K562 (cell line): ENCODE measurements at regions not wholly inside any gene's neighbourhood (a gene's known extent, or its start where the extent isn't known, plus 50 kb on each side); places are given as distances from the start of the nearest gene placed in this dataset.

Experiments used
- ATAC-seq: fragments of 200-7000 bp; cut with Tn5 transposase; 3 replicates; pipeline ENCODE4 v1.9.1; 2020; ENCODE audit warnings: moderate library complexity
- BruUV-seq: library from RNA; stranded (reverse); fragments of 400-500 nt; replicated peaks from 2 replicates; lab custom pipeline; 2021; lab: Mats Ljungman, UMichigan
- CTCF ChIA-PET: fragments of 300-600 bp; formaldehyde crosslinking; extraction: SDS; loops from one replicate; lab custom pipeline; 2021; ENCODE audit warnings: low intra/inter-chr PET ratio; lab: Yijun Ruan, JAX
- POLR2A ChIA-PET: fragments of 300-600, 350-650 bp; sonication (Branson Sonifier 250); formaldehyde crosslinking; extraction: SDS; loops from one replicate; lab custom pipeline; 2021; ENCODE audit warnings: antibody characterized with exemption, inconsistent platforms; lab: Yijun Ruan, JAX
- DNase-seq, 4 experiments: peaks; one replicate each; pipeline versions ENCODE4 v3.0.0 to v3.0.0-alpha.2; 2011 to 2018; ENCODE audit warnings: low spot score in 3 of 4, mixed read lengths in 3 of 4; ENCODE audit errors: extremely low read depth in 1 of 4
- FAIRE-seq: peaks from 2 replicates; lab custom pipeline; 2011; peaks lifted over from hg19 to GRCh38; lab: Jason Lieb, UNC
- H2AFZ ChIP-seq: 2 replicates; pipeline ENCODE4 v1.6.0; 2011; ENCODE audit warnings: low read depth, low read length, control low read depth, inconsistent platforms
- H3K27ac ChIP-seq: fragments of 200-600 bp; 3 replicates; pipeline ENCODE4 v1.8.0; 2011; ENCODE audit warnings: low read depth, mild to moderate bottlenecking, control low read depth, inconsistent platforms, low read length, moderate library complexity, mixed read lengths; ENCODE audit errors: extremely low read depth
- H3K27me3 ChIP-seq, 2 experiments: fragments of 300-600 bp in 1 of 2; 2 replicates in 1 of 2; 3 replicates in 1 of 2; pipeline versions ENCODE4 v1.6.0 to v1.8.0; 2011; ENCODE audit warnings: inconsistent platforms in 2 of 2, low read length in 2 of 2, mild to moderate bottlenecking in 1 of 2, mixed read lengths in 1 of 2, moderate library complexity in 1 of 2; ENCODE audit not compliant: control insufficient read depth in 2 of 2, insufficient read depth in 2 of 2
- H3K36me3 ChIP-seq: fragments of 300-600 bp; 3 replicates; pipeline ENCODE4 v1.8.0; 2011; ENCODE audit warnings: mild to moderate bottlenecking, low read length, inconsistent platforms; ENCODE audit not compliant: control insufficient read depth, insufficient read depth
- H3K4me1 ChIP-seq, 2 experiments: fragments of 200-600 bp in 1 of 2; replicated peaks in 1 of 2; 2 replicates in 1 of 2; 3 replicates in 1 of 2; pipeline versions ENCODE4 v1.5.1 to v1.8.0; 2011; ENCODE audit warnings: inconsistent platforms in 2 of 2, low read length in 2 of 2, mild to moderate bottlenecking in 1 of 2, mixed read lengths in 1 of 2, moderate library complexity in 1 of 2; ENCODE audit not compliant: control insufficient read depth in 2 of 2, insufficient read depth in 2 of 2
- H3K4me2 ChIP-seq: 2 replicates; pipeline ENCODE4 v1.6.1; 2011; ENCODE audit warnings: low read length, control low read depth, inconsistent platforms, mixed read lengths; ENCODE audit not compliant: insufficient read depth
- H3K4me3 ChIP-seq: fragments of 200-600 bp; sonication (generic), shearing (Covaris generic); 2 replicates; pipeline ENCODE4 v1.5.1; 2016; ENCODE audit warnings: control low read depth, inconsistent platforms
- H3K79me2 ChIP-seq: fragments of 200-600 bp; 3 replicates; pipeline ENCODE4 v1.8.0; 2011; ENCODE audit warnings: low read length, inconsistent platforms; ENCODE audit not compliant: control insufficient read depth, insufficient read depth
- H3K9ac ChIP-seq, 2 experiments: 2 replicates each; pipeline versions ENCODE4 v1.6.0 to v1.6.1; 2011; ENCODE audit warnings: low read depth in 2 of 2, low read length in 2 of 2, control low read depth in 1 of 2, inconsistent platforms in 1 of 2, mild to moderate bottlenecking in 1 of 2, mixed read lengths in 1 of 2; ENCODE audit not compliant: insufficient read depth in 1 of 2
- H3K9me1 ChIP-seq: one replicate; pipeline ENCODE4 v1.6.0; 2011; ENCODE audit warnings: inconsistent platforms, mild to moderate bottlenecking, low read length, moderate library complexity; ENCODE audit not compliant: control insufficient read depth, insufficient read depth
- H3K9me3 ChIP-seq: replicated peaks from 2 replicates; pipeline ENCODE4 v1.5.1; 2011; ENCODE audit warnings: low read depth, low read length, inconsistent platforms; ENCODE audit not compliant: control insufficient read depth, insufficient read depth
- H4K20me1 ChIP-seq: replicated peaks from 2 replicates; pipeline ENCODE4 v1.6.1; 2011; ENCODE audit warnings: low read length, inconsistent platforms, mixed read lengths; ENCODE audit not compliant: control insufficient read depth, insufficient read depth
- BMI1 ChIP-seq: fragments of 150-350 bp; IDR thresholded peaks from 2 replicates; pipeline ENCODE4 v1.6.1; 2014; ENCODE audit warnings: low read length
- CBX1 ChIP-seq: sonication (generic); IDR thresholded peaks from 2 replicates; pipeline ENCODE4 v1.6.1; 2016; ENCODE audit warnings: antibody characterized with exemption, low read depth, mild to moderate bottlenecking
- CEBPZ ChIP-seq: fragments of 150-350 bp; IDR thresholded peaks from 2 replicates; pipeline ENCODE4 v1.6.1; 2014; ENCODE audit warnings: low read depth, mild to moderate bottlenecking, low read length, borderline replicate concordance
- CSDE1 ChIP-seq, 2 experiments: fragments of 450-650 bp; IDR thresholded peaks; 2 replicates each; pipeline ENCODE4 v1.6.1; 2016; ENCODE audit warnings: mild to moderate bottlenecking in 1 of 2
- DEAF1 ChIP-seq: fragments of 450-650 bp; formaldehyde crosslinking; IDR thresholded peaks from 2 replicates; pipeline ENCODE4 v1.4.0; 2020; ENCODE audit warnings: mild to moderate bottlenecking, moderate library complexity
- GTF2B ChIP-seq: IDR thresholded peaks from 2 replicates; pipeline ENCODE4 v1.6.1; 2011; ENCODE audit not compliant: insufficient read length; ENCODE audit errors: extremely low read depth
- GTF2E2 ChIP-seq: fragments of 200-800 bp; sonication (Bioruptor generic); IDR thresholded peaks from 2 replicates; pipeline ENCODE4 v1.6.1; 2016; ENCODE audit warnings: missing genetic modification characterization, missing compliant biosample characterization
- MAX ChIP-seq: sonication (generic); formaldehyde crosslinking; IDR thresholded peaks from 2 replicates; pipeline ENCODE4 v1.9.0; 2022; ENCODE audit warnings: mild to moderate bottlenecking, missing genetic modification reagents
- SAFB2 ChIP-seq: fragments of 200-400 bp; formaldehyde crosslinking; IDR thresholded peaks from 2 replicates; pipeline ENCODE4 v1.6.1; 2018; ENCODE audit warnings: borderline replicate concordance, low read length, low read depth, moderate library complexity; ENCODE audit not compliant: severe bottlenecking
- STAT5A ChIP-seq: IDR thresholded peaks from 2 replicates; pipeline ENCODE4 v1.6.1; 2012; ENCODE audit warnings: low read length, inconsistent platforms, borderline replicate concordance
- TRIM28 ChIP-seq: fragments of 450-650 bp; IDR thresholded peaks from 2 replicates; pipeline ENCODE4 v1.6.1; 2017
- WHSC1 ChIP-seq: IDR thresholded peaks from one replicate; pipeline ENCODE4 v1.6.1; 2012; ENCODE audit warnings: low read length, control low read depth, inconsistent platforms
- YBX1 ChIP-seq: fragments of 450-650 bp; IDR thresholded peaks from 2 replicates; pipeline ENCODE4 v1.7.1; 2016; ENCODE audit warnings: mild to moderate bottlenecking
- ZBTB33 ChIP-seq: sonication (generic); formaldehyde crosslinking; IDR thresholded peaks from 2 replicates; pipeline ENCODE4 v1.8.1; 2023; ENCODE audit warnings: mild to moderate bottlenecking, missing genetic modification reagents
- ZKSCAN8 ChIP-seq: fragments of 200-800 bp; sonication (Bioruptor generic); IDR thresholded peaks from 2 replicates; pipeline ENCODE4 v1.6.1; 2016; ENCODE audit warnings: missing genetic modification characterization, missing compliant biosample characterization
- ZNF165 ChIP-seq: fragments of 250-450 bp; sonication (Bioruptor Pico); IDR thresholded peaks from 2 replicates; pipeline ENCODE4 v1.4.0; 2020; ENCODE audit warnings: borderline replicate concordance
- ZNF584 ChIP-seq: fragments of 200-800 bp; sonication (Bioruptor generic); IDR thresholded peaks from 2 replicates; pipeline ENCODE4 v1.6.1; 2016; ENCODE audit warnings: low read depth, mild to moderate bottlenecking, missing genetic modification characterization, missing compliant biosample characterization
- WGBS: fragments of 100-300 bp; shearing (Covaris generic); methylation state at CpG from one replicate; pipeline ENCODE4 v1.1.6; 2016; ENCODE audit warnings: low coverage, mixed read lengths; ENCODE audit not compliant: insufficient coverage; ENCODE audit errors: missing lambda C conversion rate; 5-methylcytosine and 5-hydroxymethylcytosine counted together
- in situ Hi-C: fragments of 300-500 bp; cut with MboI; formaldehyde crosslinking; loops from 4 replicates; pipeline ENCODE4 v1.15.0; 2018; ENCODE audit warnings: inconsistent platforms, mixed read lengths
- intact Hi-C: fragments of 100-400 bp; cut with micrococcal nuclease; formaldehyde crosslinking; loops from 2 replicates; pipeline ENCODE4 v1.14.2; 2022

GRCh38 chrX:6768881-6769280, 234.0 kb upstream of the VCX3A start:
- ChIA-PET CTCF (no interaction called here), POLR2A (no interaction called here)
- Histone ChIP-seq H3K79me2 (no peaks in the 10 kb centered on the region), H3K9me1 (no peaks in the 10 kb centered on the region), H3K27ac (no peak overlapping the region), H4K20me1 (no peaks in the 10 kb centered on the region), H3K27me3 (no peaks in the 10 kb centered on the region), H3K9ac (no peak overlapping the region), H3K4me1 (no peaks in the 10 kb centered on the region), H2AFZ (no peak overlapping the region), H3K36me3 (no peaks in the 10 kb centered on the region), H3K9me3 (no peaks in the 10 kb centered on the region), H3K4me2 (no peak overlapping the region), H3K4me3 (no peak overlapping the region)
- FAIRE-seq (no peak), DNase-seq (no peak), ATAC-seq (no peak)
- WGBS: 2% methylated on average over 7 of the region's 7 CpGs
- no TSS peak for BruUV-seq
- in situ Hi-C loops (no loop called here), intact Hi-C loops (no loop called here)
- TF ChIP-seq ZNF584 (CRISPR knock-in tag) (no peak), ZBTB33 (CRISPR knock-in tag) (no peak), GTF2B (no peak), WHSC1 (no peak), BMI1 (no peak), MAX (CRISPR knock-in tag) (no peak), DEAF1 (CRISPR knock-in tag) (no peak), ZKSCAN8 (CRISPR knock-in tag) (no peak), CEBPZ (no peak), ZNF165 (CRISPR knock-in tag) (no peak), CBX1 (no peak), SAFB2 (no peak), CSDE1 (IDR thresholded peaks at IDR 0.05) (no peak), YBX1 (no peak), STAT5A (no peak), GTF2E2 (tag) (no peak), TRIM28 (no peak)
